Posterior vena cava (tissue), 2 donors: ENCODE measurements at regions not wholly inside any gene's neighbourhood (a gene's known extent, or its start where the extent isn't known, plus 50 kb on each side); places are given as distances from the start of the nearest gene placed in this dataset.
"Not testable (repeated sequence)": the region's sequence is repeated elsewhere in the genome, so short reads cannot be mapped to it uniquely, and the experiment has no call there.

Experiments
- DNase-seq: peaks from one replicate; pipeline ENCODE4 v3.0.0-alpha.2; 2020; ENCODE audit warnings: low spot score
- intact Hi-C, 2 donors: fragments of 100-400 bp; cut with DNase I; formaldehyde crosslinking; loops; one replicate each; pipeline versions ENCODE4 v1.14.1 to v1.14.2; 2022 to 2023
- donor health status: DM: yes; HTN: yes; CAD: no.
- donor health status: DM: yes; HTN: yes; CAD: no.

GRCh38 chr9:108412755-108413154 is 443.0 kb downstream of the ACTL7B start:
- intact Hi-C loops: no loop called here
- DNase-seq: no peak

- intact Hi-C loops: no loop called here
- DNase-seq: no peak
These were observed 444.2 kb downstream of the ACTL7B start for GRCh38 chr9:108411632-108412031.

GRCh38 chr9:108410161-108410560 is 445.6 kb downstream of the ACTL7B start:
- intact Hi-C loops: no loop called here

GRCh38 chr9:108400297-108400696 is 455.5 kb downstream of the ACTL7B start:
- intact Hi-C loops: loop anchor here in 1 of 2 donors (10.0 kb wide), 1 partner anchor 1195 kb away; no protein-coding TSS in a partner anchor
- DNase-seq: no peak

More at GRCh38 chr9:108410161-108410560, 445.6 kb downstream of the ACTL7B start:
- DNase-seq: no peak

GRCh38 chr9:108399851-108400250 is 455.9 kb downstream of the ACTL7B start:
- intact Hi-C loops: loop anchor here in 1 of 2 donors (10.0 kb wide), 1 partner anchor 1195 kb away; no protein-coding TSS in a partner anchor
- DNase-seq: no peak

GRCh38 chr9:108397286-108397685 is 458.5 kb downstream of the ACTL7B start:
- DNase-seq: no peak
- intact Hi-C loops: no loop called here

GRCh38 chr9:108396611-108397010 is 459.2 kb downstream of the ACTL7B start:
- no peak for DNase-seq

GRCh38 chr9:108396193-108396592 is 459.6 kb downstream of the ACTL7B start:
- DNase-seq: no peak
- intact Hi-C loops: no loop called here

More at GRCh38 chr9:108396611-108397010, 459.2 kb downstream of the ACTL7B start:
- intact Hi-C loops: no loop called here

GRCh38 chr9:108395421-108395820 is 460.4 kb downstream of the ACTL7B start:
- intact Hi-C loops: no loop called here
- DNase-seq: no peak

- intact Hi-C loops: no loop called here
- DNase-seq: no peak
These were observed 461.1 kb downstream of the ACTL7B start for GRCh38 chr9:108394726-108395125.

- intact Hi-C loops: not testable (repeated sequence)
These were observed 462.2 kb downstream of the ACTL7B start for GRCh38 chr9:108393481-108394001.

GRCh38 chr9:108392877-108393276 is 462.9 kb downstream of the ACTL7B start:
- intact Hi-C loops: no loop called here
- DNase-seq: no peak

More at GRCh38 chr9:108393481-108394001, 462.2 kb downstream of the ACTL7B start:
- DNase-seq: not testable (repeated sequence)

GRCh38 chr9:108389056-108389455 is 466.7 kb downstream of the ACTL7B start:
- intact Hi-C loops: no loop called here
- DNase-seq: no peak

- DNase-seq: no peak
- intact Hi-C loops: no loop called here
These were observed 468.9 kb downstream of the ACTL7B start for GRCh38 chr9:108386859-108387384.

- intact Hi-C loops: no loop called here
- no peak for DNase-seq
These were observed 469.8 kb downstream of the ACTL7B start for GRCh38 chr9:108386032-108386431.

GRCh38 chr9:108383796-108384195 is 472.0 kb downstream of the ACTL7B start:
- DNase-seq: no peak
- intact Hi-C loops: no loop called here

- DNase-seq: no peak
- intact Hi-C loops: no loop called here
These were observed 473.5 kb downstream of the ACTL7B start for GRCh38 chr9:108382310-108382709.

- intact Hi-C loops: no loop called here
- DNase-seq: no peak
These were observed 477.9 kb downstream of the ACTL7B start for GRCh38 chr9:108377881-108378280.

- intact Hi-C loops: no loop called here
- no peak for DNase-seq
These were observed 478.4 kb downstream of the ACTL7B start for GRCh38 chr9:108377382-108377781.

- intact Hi-C loops: no loop called here
- DNase-seq: no peak
These were observed 479.6 kb downstream of the ACTL7B start for GRCh38 chr9:108376140-108376539.

GRCh38 chr9:108374626-108375025 is 481.2 kb downstream of the ACTL7B start:
- intact Hi-C loops: no loop called here
- no peak for DNase-seq
